GM04504 (cell line): ENCODE measurements at regions not wholly inside any gene's neighbourhood (a gene's known extent, or its start where the extent isn't known, plus 50 kb on each side); places are given as distances from the start of the nearest gene placed in this dataset.
A peak's percentile ranks its signal among the peaks of the same experiment; 100 is the strongest.
"Not testable (repeated sequence)": the region's sequence is repeated elsewhere in the genome, so short reads cannot be mapped to it uniquely, and the experiment has no call there.

Source experiments
- DNase-seq: peaks from one replicate; pipeline ENCODE4 v3.0.0-alpha.2; 2012; ENCODE audit warnings: low read depth

DNA sequence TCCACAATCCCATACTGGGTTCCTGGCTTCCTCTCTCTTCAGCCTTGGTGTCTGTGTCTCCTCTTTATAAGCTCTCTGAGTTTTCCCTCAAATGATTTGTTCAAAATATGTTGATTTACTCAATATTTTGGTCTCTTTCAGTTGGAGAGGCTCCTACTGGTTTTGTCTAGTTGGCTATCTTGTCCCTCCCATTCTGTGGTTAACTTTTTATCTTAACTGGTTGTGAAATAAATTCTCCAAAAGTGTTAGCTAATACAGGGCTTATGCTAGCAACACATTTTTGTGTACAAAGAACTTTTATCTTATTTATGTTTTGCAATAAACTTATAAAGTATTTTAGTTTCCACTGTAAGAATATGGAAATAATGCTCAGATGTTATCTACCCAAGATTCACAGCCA is 200.9 kb downstream of the AASDHPPT start:
- DNase-seq, result no peak

DNA sequence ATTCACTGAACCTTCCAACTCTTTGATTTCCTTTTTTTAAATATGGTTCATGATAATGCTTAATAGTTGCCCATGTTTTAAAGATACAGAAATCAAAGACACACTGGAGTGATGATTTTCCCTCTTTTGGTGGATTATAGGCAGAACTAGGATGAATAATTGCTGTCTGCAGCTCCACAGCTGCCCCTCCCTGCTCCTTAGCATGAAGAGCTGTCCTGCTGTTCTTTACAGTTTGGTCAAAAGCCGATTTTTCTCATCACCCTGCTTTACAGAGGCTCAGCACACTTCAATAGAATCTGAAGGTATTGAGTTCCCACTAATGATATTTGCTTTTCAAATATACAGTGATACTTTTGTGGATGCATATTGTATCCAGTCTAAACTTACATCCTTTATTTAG is 202.6 kb downstream of the AASDHPPT start:
- no peak for DNase-seq

DNA sequence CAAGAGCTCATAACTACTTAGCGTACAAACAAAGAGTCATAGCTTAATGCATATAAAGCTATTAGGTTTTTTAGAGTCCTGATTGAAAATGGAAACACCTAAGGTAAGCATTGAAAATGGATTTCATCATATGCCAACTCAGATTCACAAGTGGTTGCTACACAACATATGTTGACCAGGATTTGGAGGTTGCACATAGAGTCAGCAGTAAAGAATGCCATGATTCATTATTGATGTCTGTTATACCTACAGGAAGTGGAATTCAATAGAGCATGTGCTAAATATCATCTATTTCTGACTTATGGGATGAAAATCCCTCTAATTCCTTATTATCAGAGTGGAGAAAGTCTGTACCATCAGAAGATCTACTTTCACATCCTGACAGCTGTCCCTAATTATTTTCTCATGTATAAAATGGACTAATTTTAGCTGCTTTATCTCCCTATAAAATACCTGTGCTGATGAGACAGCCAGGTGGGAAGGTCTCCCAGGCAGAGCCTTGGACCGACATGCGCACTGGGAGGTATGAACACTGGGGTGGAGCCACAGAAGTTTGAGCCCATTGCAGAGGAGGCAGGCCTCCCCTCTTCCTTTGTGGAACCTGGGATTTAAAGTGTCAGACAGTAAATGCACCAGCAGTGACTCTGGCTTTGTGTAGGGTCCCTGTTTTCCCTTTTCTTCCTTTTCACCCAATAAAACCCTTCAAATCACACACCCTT is 204.2 kb downstream of the AASDHPPT start:
- DNase-seq, result peak; percentile 47

DNA sequence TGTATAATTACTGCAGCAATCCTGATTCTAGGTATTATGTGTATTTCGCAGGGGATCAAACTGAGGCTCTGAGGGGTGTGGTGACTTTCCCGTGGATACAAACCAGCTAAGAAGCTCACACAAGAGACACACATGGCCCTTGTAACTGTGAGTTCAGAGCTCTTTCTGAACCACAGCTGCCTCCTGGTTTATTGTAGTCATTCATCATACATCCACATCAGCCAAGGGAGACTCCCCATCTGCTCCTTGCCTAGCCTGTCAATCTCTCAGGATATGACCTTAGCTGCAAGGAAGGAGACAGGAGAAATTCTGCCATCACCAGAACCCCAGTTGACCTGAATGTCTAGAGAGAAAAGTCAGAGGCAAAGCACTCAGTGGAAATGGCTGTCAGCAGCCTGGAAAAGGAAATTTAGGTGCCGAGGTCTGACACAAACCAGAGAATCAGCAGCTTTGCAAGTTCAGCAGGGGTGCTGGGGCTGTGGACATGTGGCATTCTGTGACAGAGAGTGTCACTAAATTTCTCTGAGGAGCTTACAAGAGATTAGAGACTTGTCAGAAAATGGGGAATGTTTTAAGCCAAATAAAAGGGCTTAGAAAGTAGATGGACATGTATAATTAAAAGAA is 209.5 kb downstream of the AASDHPPT start:
- DNase-seq, result no peak

DNA sequence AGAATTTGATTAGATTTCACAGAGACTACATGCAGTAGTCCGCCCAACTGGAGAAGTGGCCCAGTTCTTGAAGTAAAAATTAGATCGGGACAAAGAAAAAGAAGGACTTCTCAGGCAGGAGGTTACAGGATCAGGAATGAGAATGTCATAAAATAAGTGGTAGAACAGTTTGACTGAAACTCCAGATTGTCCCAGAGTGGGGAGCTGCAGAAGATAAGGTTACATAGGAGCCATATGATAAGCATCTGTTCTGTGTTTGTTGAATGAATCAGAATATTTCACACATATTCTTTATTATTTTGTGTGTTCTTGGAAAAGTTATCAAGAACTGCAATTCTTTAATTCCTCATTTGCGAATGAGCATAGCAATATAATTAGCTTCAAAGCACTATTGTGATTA is 210.6 kb downstream of the AASDHPPT start:
- DNase-seq, result no peak

DNA sequence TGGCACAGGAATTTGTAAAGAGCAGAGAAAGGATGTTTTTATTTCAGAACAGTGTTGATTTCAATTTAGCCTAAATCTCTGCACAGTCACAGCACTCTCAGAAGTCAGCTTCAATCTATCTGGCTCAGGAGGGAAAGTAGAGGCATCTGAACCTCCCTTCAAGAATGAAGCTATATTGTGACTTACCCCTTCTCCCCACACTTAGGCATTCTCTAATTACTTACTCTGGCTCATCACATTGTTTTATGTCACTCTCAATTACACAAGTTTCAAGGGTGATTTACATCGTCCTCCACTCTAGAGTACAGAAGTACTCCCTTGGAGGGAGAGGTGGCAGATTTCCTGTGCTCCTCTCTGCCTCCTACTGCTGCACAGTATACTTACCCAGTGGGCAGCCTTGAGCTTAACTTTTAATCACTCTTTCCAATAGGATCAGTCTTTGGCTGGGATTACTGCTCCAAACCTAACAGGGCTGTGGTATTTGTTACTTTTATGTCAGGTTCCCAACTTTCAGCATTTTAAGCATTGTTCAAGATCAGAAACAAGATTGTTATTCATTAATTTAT is 211.4 kb downstream of the AASDHPPT start:
- DNase-seq, result no peak

DNA sequence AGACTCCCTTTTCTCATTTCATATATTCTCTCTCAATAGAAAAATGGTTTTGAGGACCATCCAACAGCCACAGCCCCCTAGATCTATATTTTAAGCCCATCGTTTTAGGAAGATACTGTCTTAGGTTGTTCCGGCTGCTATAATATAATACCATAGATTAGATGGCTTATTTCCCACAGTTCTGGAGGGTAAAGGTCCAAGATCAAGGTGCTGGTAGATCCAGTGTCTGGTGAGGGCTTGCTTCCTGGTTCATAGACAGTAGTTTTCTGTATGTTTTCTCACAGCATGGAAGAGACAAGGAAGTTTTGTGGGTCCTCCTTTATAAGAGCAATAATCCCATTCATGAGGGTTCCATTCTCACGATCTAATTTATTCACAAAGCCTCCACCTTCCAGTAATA is 215.1 kb downstream of the AASDHPPT start:
- DNase-seq, result no peak

DNA sequence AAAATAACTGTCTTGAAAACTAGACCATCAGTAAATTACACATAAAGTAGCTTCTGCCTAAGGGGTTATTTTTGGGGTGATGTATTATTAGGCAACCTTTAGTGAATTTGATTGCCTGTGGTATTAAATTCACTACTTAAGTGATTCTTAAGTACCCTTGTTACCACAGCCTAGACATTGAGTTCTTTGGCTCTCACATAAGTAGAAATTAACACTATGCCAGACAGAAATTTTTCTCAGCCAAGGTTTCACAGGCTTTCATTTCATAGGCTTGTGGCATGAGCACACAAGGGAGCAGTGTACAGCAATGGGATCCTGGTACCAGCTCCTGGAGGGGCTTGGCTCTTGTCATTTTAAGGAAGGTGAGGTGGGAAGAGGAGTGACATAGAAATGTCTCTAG is 218.5 kb downstream of the AASDHPPT start:
- DNase-seq, result no peak

DNA sequence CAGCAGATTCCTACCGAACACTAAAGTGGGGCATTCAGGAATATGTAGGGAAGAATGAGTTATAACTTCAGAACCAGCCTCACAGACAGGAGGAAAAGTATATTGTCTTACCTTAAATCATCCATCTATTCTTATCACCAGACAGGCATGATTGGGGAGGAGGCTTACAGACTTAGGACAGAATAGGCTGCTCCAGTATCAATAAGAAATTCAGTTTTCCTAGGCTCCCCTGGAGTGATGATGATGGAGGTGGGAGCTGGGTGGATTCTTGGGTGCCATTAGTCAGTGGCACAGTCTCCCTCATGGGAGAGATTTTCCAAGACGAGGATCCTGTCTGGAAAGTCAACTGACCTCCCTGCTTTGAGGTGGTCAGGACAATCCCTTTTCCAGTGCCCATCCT is 225.0 kb downstream of the AASDHPPT start:
- DNase-seq, result no peak

DNA sequence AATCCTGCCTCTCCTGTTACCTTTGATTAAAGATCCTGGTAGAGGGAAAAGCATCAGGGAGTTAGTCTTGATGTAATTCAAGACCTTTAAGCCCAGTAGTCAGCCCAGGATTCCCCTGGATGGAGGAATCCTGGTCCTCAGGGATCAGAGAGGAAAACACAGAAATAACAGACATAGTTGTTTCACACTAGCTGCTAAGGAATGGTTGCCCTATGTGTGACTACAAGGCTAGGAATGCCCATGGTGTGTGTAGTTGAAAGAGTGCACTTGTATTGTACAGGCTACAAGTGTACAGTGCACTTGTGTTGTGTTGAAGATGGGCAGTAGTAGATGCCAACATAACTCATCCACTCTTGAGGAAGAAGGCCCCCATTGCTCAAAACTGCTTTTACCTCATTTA is 226.8 kb downstream of the AASDHPPT start:
- no peak for DNase-seq

DNA sequence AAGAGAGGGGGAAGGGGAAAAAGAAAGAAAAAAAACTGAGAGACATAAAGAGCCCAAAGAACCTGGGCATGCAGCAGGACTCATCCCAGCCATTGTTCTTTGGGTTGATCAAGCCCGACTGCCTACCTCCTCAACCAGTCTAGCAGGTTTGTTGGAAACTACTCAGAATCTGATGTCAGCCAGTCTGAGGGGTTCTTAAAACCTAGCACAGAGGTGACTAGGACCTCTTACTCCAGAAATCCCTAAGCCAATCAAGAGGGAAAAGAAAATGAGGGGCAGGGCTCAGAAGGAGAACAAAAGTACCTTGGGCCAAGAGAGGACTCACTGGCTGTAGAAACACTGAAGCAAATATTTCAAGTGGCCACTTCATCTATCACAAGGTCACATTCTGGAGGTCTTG is 228.0 kb downstream of the AASDHPPT start:
- no peak for DNase-seq

DNA sequence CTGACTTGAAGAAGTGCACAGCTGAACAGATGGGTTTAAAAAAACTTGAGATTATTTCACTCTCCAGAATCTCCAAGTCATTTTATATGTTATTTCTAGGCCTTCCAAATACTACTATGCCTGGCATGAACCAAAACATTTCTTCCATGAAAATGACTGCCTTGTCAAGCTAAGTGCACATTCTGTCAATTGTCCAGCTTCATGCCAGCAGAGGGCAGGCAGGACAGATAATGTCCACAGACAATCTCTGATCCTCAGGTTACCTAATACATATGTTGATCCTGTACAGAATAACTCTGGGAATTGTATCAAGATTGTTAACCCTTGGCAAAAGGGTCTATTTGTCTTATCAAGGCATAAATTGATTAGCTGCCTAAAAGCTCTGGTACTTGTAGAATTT is 229.5 kb downstream of the AASDHPPT start:
- no peak for DNase-seq

DNA sequence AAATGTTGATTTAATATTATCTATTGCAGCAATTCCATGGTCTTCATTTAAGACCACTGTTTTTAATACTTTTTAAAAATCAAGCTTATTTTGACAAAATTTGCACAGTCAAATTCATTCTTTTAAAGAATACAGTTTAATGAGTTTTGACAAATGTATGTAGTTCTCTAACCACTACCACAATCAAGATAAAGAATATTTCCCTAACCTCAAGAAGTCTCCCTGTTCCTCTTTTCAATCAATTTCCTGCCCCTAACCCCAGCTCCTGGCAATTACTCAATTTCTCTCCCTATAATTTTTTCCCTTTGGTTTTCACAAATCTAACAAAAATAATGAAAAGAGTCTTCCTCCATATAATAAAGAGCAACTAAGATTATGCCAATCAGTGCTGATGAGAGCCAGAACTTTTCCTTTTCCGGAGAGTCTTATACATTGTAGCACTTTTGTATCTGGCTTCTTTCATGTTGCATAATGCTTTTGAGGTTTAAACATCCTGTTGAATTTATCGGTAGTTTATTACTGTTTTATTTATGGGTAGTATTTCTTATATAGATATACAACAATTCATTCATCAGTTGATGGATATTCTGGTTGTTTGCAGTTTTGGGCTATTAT is 231.7 kb downstream of the AASDHPPT start:
- no peak for DNase-seq

DNA sequence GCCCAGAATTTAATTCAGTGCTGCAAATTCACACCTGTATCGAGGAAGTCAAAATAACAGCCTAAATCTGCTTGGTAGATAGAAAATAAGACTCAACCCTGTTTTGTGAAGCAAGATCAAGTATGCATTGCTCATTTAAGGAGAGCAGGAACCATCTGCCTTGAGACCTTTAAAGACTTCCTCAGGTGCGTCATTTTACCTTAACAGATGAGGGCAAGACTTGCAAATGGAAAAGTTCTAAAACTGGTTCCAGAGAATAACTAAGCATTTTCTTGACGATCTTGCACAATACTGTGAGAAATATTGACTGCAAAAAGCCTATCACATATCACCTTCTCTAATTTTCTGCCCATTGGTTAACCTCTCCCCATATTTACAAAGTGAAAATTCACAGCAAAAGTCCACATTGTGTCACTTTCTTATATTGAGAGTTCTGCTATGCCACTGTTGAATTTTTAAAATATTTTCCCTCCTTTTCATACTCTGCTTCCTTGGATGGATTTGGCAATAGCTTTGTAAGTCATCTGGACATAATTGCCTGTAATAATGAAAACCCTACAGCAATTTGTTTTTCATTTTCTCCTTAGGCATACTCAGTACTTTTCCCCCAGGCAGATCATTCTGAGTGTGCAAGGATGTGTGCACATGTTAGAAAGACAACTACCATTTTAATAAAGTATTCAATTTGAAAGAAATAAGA is 234.2 kb downstream of the AASDHPPT start:
- DNase-seq, result peak; percentile 34

DNA sequence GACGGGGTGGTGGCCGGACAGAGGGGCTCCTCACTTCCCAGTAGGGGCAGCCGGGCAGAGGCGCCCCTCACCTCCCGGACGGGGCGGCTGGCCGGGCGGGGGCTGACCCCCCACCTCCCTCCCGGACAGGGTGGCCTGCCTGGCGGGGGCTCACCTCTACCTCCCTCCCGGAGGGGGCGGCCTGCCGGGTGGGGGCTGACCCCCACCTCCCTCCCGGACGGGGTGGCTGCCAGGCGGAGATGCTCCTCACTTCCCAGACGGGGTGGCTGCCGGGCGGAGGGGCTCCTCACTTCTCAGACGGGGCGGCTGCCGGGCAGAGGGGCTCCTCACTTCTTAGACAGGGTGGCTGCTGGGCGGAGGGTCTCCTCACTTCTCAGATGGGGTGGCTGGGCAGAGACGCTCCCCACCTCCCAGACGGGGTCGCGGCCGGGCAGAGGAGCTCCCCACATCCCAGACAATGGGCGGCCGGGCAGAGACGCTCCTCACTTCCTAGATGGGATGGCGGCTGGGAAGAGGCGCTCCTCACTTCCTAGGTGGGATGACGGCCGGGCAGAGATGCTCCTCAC is 239.8 kb downstream of the AASDHPPT start:
- DNase-seq, result not testable (repeated sequence)

DNA sequence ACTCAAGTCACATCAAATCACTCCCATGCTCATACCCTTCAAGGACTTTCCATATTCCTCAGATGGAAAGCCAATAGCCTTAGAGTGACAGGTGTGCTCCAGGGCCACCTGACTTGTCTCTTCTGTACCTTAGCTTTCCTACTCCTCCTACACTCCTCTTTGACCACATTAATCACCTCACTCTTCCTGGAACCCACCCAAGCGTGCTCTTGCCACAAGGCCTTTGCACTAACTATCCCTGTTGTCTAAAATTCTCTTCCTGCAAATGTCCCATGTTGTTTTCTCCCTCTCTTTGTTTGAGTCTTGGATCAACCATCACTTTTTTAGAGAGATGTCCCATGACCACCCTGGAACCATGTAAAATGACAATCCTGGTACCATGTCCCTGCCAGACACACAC is 244.1 kb downstream of the AASDHPPT start:
- no peak for DNase-seq

DNA sequence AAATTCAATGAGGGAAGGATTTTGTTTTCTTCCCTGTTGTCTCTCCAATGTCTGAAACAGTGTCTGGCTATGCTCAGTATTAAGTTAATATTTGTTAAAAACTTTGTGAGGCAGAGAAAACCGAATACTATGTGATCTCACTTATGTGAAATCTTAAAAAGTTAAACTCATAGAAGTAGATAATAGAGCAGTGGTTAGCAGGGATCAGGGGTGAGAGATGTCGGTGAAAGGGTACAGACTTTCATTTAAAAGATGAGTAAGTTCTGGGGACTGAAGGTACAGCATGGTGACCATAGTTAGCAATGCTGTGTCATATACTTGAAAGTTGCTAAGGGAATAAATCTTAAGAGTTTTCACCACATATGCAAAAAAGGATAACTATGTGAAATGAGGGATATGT is 244.6 kb downstream of the AASDHPPT start:
- no peak for DNase-seq

DNA sequence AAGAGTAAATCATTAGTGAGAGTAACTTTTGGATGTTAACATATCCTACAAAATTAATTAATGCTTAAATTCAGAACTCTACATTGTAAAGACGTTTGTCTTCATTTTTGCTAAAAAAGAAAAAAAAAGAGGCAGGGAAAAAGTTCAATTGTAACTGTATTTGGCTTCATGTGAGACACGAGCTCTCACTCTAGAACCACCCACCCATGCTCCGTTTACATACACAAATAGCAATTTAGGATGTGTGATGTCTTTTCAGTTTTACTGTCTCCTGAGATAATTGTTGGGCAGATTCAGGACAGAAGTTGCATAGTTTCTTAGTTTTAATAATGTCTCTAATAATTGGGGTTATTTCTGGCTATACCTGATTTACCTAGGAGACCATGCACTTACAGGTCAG is 248.6 kb downstream of the AASDHPPT start:
- no peak for DNase-seq

DNA sequence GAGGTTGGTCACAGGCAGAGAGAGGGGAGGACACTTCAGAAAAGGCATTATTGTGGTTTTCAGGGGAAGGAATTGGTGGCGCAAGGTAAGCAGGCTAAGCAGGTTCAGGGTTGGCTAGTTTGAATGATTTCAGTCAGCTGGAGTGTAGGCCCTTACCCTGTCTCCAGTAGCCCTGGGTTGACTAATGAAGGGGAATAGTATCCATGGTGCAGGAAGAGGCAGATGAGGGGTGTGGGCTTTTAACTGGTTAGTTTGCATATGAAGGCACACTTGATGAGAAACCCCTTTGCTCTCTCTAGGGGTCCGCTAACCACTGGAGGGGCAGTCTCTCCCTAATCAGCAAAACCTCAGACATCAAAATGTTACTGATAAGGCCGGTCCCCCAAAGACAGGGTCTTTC is 249.7 kb downstream of the AASDHPPT start:
- DNase-seq, result no peak

DNA sequence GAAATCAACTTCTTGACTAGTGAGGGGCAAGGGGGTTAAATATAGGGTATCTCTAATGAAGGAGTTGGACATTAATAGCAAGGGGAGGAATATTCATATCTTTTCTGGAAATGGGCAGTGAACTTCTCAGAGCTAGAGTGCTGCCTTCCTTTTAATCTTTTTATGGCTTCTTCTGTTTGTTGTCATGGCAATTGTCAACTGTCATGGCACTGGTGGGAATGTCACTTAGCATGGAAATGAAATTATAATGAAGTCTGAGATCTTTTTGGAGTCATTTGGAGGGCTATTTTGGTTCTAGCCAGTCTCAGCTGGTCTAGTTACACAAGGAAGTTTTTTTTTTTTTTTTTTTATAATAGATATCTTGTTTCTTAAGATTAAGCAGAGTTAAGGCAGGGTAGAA is 250.2 kb downstream of the AASDHPPT start:
- no peak for DNase-seq

DNA sequence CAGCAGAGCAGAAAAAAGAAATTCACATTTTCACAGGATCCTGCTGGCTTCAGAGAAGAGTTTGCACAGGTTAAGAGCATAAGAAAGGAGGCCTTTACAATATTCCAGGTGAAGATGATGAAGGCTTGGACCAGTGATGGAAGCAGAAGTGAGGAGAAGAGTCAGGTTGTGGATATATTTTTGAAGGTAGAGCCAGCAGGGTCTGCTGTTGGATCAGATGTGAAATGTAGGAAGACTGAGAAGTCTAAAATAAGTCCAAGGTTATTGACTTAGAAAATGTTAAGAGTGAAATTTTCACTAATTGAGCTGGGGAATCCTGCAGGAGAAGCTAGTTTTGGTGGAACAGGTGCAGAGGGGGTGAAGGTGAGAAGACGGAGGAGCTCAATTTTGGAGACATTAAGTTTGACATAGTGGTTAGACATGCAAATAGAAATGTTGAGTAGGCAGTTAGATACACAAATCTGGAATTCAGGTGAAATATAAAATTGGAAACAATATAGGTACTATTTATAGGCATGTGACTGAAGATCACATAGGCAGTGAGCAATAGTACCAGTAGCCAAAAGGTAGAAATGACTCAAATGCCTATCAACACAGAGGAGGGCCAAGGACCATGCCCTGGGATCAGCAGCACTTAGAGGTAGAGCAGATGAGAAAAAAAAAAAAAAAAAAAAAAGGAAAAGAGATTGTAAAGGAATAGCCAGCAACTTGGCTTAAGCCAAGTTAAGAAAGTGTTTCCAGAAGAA is 252.0 kb downstream of the AASDHPPT start:
- no peak for DNase-seq

DNA sequence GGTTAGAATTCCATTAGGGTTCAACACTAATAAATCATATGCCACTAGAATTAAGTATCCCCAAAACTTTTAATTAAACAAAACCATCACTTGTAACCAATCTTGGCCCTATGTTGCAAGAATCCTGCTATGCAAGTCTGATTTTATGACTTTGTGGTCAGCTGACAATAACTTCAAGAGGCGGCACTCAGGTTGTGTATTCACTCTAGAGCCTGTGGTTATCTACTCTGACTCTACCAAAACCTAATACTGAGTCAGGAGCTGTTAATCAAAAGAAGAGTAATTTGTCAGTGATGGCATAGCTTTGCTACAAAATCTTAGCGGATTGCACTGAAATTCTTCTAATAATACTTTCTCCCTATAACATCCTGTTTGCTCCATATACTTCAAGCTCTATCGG is 253.7 kb downstream of the AASDHPPT start:
- peak; percentile 50 for DNase-seq
